GM18861 (cell line): ENCODE measurements at regions not wholly inside any gene's neighbourhood (a gene's known extent, or its start where the extent isn't known, plus 50 kb on each side); places are given as distances from the start of the nearest gene placed in this dataset.
A peak's percentile ranks its signal among the peaks of the same experiment; 100 is the strongest.

Source experiments
- ATAC-seq: cut with Tn5 transposase; IDR thresholded peaks from one replicate; pipeline ENCODE4 v1.9.1; 2021; ENCODE audit not compliant: unreplicated experiment

- no peak for ATAC-seq
Observed at GRCh38 chr12:23057571-23057970, 432.6 kb downstream of the ETNK1 start.

- no peak for ATAC-seq
Observed at GRCh38 chr12:23060161-23060560, 435.2 kb downstream of the ETNK1 start.

GRCh38 chr12:23063206-23063605, 438.2 kb downstream of the ETNK1 start:
- ATAC-seq: no peak

GRCh38 chr12:23066095-23066494, 441.1 kb downstream of the ETNK1 start:
- ATAC-seq: no peak

- peak; percentile 71 for ATAC-seq
Observed at GRCh38 chr12:23083267-23083666, 458.3 kb downstream of the ETNK1 start.

- no peak for ATAC-seq
Observed at GRCh38 chr12:23084236-23084995, 459.4 kb downstream of the ETNK1 start.

- no peak for ATAC-seq
Observed at GRCh38 chr12:23088594-23088993, 463.6 kb downstream of the ETNK1 start.

- no peak for ATAC-seq
Observed at GRCh38 chr12:23093488-23093887, 468.5 kb downstream of the ETNK1 start.

- no peak for ATAC-seq
Observed at GRCh38 chr12:23096321-23096720, 471.4 kb downstream of the ETNK1 start.

- no peak for ATAC-seq
Observed at GRCh38 chr12:23098110-23098509, 473.1 kb downstream of the ETNK1 start.

GRCh38 chr12:23098517-23098916, 473.5 kb downstream of the ETNK1 start:
- no peak for ATAC-seq

- ATAC-seq: no peak
Observed at GRCh38 chr12:23099104-23099503, 474.1 kb downstream of the ETNK1 start.

- ATAC-seq: no peak
Observed at GRCh38 chr12:23099604-23100003, 474.6 kb downstream of the ETNK1 start.

GRCh38 chr12:23108957-23109356, 484.0 kb downstream of the ETNK1 start:
- no peak for ATAC-seq

GRCh38 chr12:23113781-23114180, 488.8 kb downstream of the ETNK1 start:
- no peak for ATAC-seq

- ATAC-seq: no peak
Observed at GRCh38 chr12:23115984-23116383, 491.0 kb downstream of the ETNK1 start.

- no peak for ATAC-seq
Observed at GRCh38 chr12:23126794-23127193, 501.8 kb downstream of the ETNK1 start.

GRCh38 chr12:23127701-23128100, 502.7 kb downstream of the ETNK1 start:
- ATAC-seq: no peak

- ATAC-seq: no peak
Observed at GRCh38 chr12:23128462-23128861, 503.5 kb downstream of the ETNK1 start.

- ATAC-seq: no peak
Observed at GRCh38 chr12:23132357-23132756, 507.4 kb downstream of the ETNK1 start.

GRCh38 chr12:23133471-23133870, 508.5 kb downstream of the ETNK1 start:
- ATAC-seq: no peak

- ATAC-seq: no peak
Observed at GRCh38 chr12:23139026-23139425, 514.1 kb downstream of the ETNK1 start.

- ATAC-seq: no peak
Observed at GRCh38 chr12:23140710-23141109, 515.7 kb downstream of the ETNK1 start.
